ENCODE measurements at regions not wholly inside any gene's neighbourhood (a gene's known extent, or its start where the extent isn't known, plus 50 kb on each side); places are given as distances from the start of the nearest gene placed in this dataset.

DNA sequence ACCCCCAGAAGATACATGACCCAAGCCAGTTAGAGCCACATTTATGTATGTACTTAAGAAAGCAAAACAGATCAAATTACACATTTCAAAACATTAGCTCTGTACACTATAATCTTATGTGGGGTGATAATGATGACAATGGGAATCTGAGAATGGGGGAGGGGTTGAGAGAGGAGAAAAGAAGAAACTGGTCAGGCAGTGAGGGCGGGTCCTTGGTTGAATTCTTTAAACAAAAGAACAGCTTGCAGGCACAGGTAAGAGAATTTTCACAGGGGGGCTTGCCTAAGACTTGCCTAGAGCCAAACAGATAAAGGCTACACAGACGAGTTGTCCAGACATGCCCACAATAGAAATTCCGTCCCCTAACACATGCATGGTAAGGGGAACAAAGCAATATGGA lies 76.8 kb upstream of the PTER start:
- TF ChIP-seq, protein P1, sequence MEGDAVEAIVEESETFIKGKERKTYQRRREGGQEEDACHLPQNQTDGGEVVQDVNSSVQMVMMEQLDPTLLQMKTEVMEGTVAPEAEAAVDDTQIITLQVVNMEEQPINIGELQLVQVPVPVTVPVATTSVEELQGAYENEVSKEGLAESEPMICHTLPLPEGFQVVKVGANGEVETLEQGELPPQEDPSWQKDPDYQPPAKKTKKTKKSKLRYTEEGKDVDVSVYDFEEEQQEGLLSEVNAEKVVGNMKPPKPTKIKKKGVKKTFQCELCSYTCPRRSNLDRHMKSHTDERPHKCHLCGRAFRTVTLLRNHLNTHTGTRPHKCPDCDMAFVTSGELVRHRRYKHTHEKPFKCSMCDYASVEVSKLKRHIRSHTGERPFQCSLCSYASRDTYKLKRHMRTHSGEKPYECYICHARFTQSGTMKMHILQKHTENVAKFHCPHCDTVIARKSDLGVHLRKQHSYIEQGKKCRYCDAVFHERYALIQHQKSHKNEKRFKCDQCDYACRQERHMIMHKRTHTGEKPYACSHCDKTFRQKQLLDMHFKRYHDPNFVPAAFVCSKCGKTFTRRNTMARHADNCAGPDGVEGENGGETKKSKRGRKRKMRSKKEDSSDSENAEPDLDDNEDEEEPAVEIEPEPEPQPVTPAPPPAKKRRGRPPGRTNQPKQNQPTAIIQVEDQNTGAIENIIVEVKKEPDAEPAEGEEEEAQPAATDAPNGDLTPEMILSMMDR (IDR thresholded peaks at IDR 0.05), result no peak
- TF ChIP-seq POLR2A (IDR thresholded peaks at IDR 0.05) (no peak), POLR2AphosphoS5 (IDR thresholded peaks at IDR 0.05) (no peak)
